Activated CD8-positive, alpha-beta T cell treated with anti-CD3 and anti-CD28 coated beads, Interleukin-2, amount 10 ng/mL, durations not matched to agents 7 days and 5 days (primary cell): ENCODE measurements at regions not wholly inside any gene's neighbourhood (a gene's known extent, or its start where the extent isn't known, plus 50 kb on each side); places are given as distances from the start of the nearest gene placed in this dataset.

Source experiments
- ATAC-seq: fragments of 150-1000 bp; cut with Tn5 transposase; one replicate; pipeline ENCODE4 v1.10.0; 2021; ENCODE audit warnings: moderate library complexity
- CTCF ChIA-PET: fragments of 350-600 bp; sonication (Branson Sonifier 250); formaldehyde crosslinking; loops from one replicate; lab custom pipeline; 2021; ENCODE audit warnings: antibody characterized with exemption; lab: Charles Lee
- POLR2A ChIA-PET: fragments of 350-600 bp; sonication (Branson Sonifier 250); formaldehyde crosslinking; loops from one replicate; lab custom pipeline; 2021; ENCODE audit warnings: antibody characterized with exemption; lab: Charles Lee
- DNase-seq: peaks from one replicate; pipeline ENCODE4 v3.0.0-alpha.2; 2020
- H3K27ac Mint-ChIP-seq: one replicate; pipeline ENCODE4 v1.8.0; 2021; ENCODE audit warnings: mild to moderate bottlenecking, mixed read lengths
- H3K27me3 Mint-ChIP-seq: one replicate; pipeline ENCODE4 v1.8.0; 2021; ENCODE audit warnings: low read depth, mixed read lengths
- H3K36me3 Mint-ChIP-seq: one replicate; pipeline ENCODE4 v1.8.0; 2021; ENCODE audit warnings: low read depth, mixed read lengths
- H3K4me1 Mint-ChIP-seq: one replicate; pipeline ENCODE4 v1.8.0; 2021; ENCODE audit warnings: low read depth, mixed read lengths
- H3K4me3 Mint-ChIP-seq: one replicate; pipeline ENCODE4 v1.8.0; 2021; ENCODE audit warnings: mild to moderate bottlenecking, mixed read lengths
- H3K9me3 Mint-ChIP-seq: one replicate; pipeline ENCODE4 v1.8.0; 2022; ENCODE audit warnings: mixed read lengths; ENCODE audit not compliant: insufficient read depth

- no peak overlapping the region for H3K4me3 Mint-ChIP-seq
- CTCF ChIA-PET = no interaction called here
- no peaks in the 10 kb centered on the region for H3K4me1 Mint-ChIP-seq
- no peaks in the 10 kb centered on the region for H3K27me3 Mint-ChIP-seq
- POLR2A ChIA-PET = no interaction called here
- no peak overlapping the region for H3K27ac Mint-ChIP-seq
- H3K36me3 Mint-ChIP-seq = no peaks in the 10 kb centered on the region
- DNase-seq (no peak), ATAC-seq (no peak)
- no peaks in the 10 kb centered on the region for H3K9me3 Mint-ChIP-seq
Measured at GRCh38 chr5:63293317-63293716, 668.9 kb downstream of the HTR1A start.

GRCh38 chr5:63286724-63287123 is 675.5 kb downstream of the HTR1A start:
- Mint-ChIP-seq H3K4me3 (no peak overlapping the region), H3K27ac (no peak overlapping the region), H3K9me3 (peaks cover 8% of the 10 kb centered on the region), H3K4me1 (no peaks in the 10 kb centered on the region), H3K27me3 (no peaks in the 10 kb centered on the region), H3K36me3 (no peaks in the 10 kb centered on the region)
- POLR2A ChIA-PET = no interaction called here
- CTCF ChIA-PET = no interaction called here
- no peak for DNase-seq
- no peak for ATAC-seq

GRCh38 chr5:63263411-63263810 is 684.8 kb downstream of the LRRC70 start:
- POLR2A ChIA-PET = no interaction called here
- Mint-ChIP-seq H3K4me3 (no peak overlapping the region), H3K27me3 (no peaks in the 10 kb centered on the region), H3K9me3 (no peaks in the 10 kb centered on the region), H3K36me3 (no peaks in the 10 kb centered on the region), H3K27ac (no peak overlapping the region), H3K4me1 (no peaks in the 10 kb centered on the region)
- CTCF ChIA-PET = no interaction called here
- no peak for ATAC-seq
- no peak for DNase-seq

- H3K27me3 Mint-ChIP-seq = no peaks in the 10 kb centered on the region
- no peaks in the 10 kb centered on the region for H3K36me3 Mint-ChIP-seq
- ATAC-seq (no peak), DNase-seq (no peak)
- POLR2A ChIA-PET = no interaction called here
- H3K9me3 Mint-ChIP-seq = no peaks in the 10 kb centered on the region
- no peak overlapping the region for H3K27ac Mint-ChIP-seq
- no peak overlapping the region for H3K4me3 Mint-ChIP-seq
- H3K4me1 Mint-ChIP-seq = no peaks in the 10 kb centered on the region
- CTCF ChIA-PET = no interaction called here
Measured at GRCh38 chr5:63262185-63262981, 683.8 kb downstream of the LRRC70 start.

GRCh38 chr5:63261695-63262094 is 683.1 kb downstream of the LRRC70 start:
- H3K4me3 Mint-ChIP-seq = no peak overlapping the region
- no peaks in the 10 kb centered on the region for H3K36me3 Mint-ChIP-seq
- DNase-seq = no peak
- no peak overlapping the region for H3K27ac Mint-ChIP-seq
- H3K27me3 Mint-ChIP-seq = no peaks in the 10 kb centered on the region
- H3K9me3 Mint-ChIP-seq = no peaks in the 10 kb centered on the region
- no peak for ATAC-seq
- ChIA-PET CTCF (no interaction called here), POLR2A (no interaction called here)
- H3K4me1 Mint-ChIP-seq = no peaks in the 10 kb centered on the region

GRCh38 chr5:63255594-63255993 is 677.0 kb downstream of the LRRC70 start:
- no peak for DNase-seq
- no peak for ATAC-seq
- Mint-ChIP-seq H3K4me3 (no peak overlapping the region), H3K9me3 (no peaks in the 10 kb centered on the region), H3K27ac (no peak overlapping the region), H3K4me1 (no peaks in the 10 kb centered on the region), H3K36me3 (no peaks in the 10 kb centered on the region), H3K27me3 (no peaks in the 10 kb centered on the region)
- ChIA-PET CTCF (no interaction called here), POLR2A (no interaction called here)

- Mint-ChIP-seq H3K9me3 (no peaks in the 10 kb centered on the region), H3K36me3 (no peaks in the 10 kb centered on the region), H3K27me3 (no peaks in the 10 kb centered on the region), H3K27ac (no peak overlapping the region), H3K4me1 (no peaks in the 10 kb centered on the region), H3K4me3 (no peak overlapping the region)
- no peak for DNase-seq
- ATAC-seq = no peak
- ChIA-PET CTCF (no interaction called here), POLR2A (no interaction called here)
Measured at GRCh38 chr5:63250939-63251338, 672.3 kb downstream of the LRRC70 start.

- H3K4me1 Mint-ChIP-seq = no peaks in the 10 kb centered on the region
- no peaks in the 10 kb centered on the region for H3K9me3 Mint-ChIP-seq
- no peak for ATAC-seq
- ChIA-PET POLR2A (no interaction called here), CTCF (no interaction called here)
- no peak for DNase-seq
- H3K27me3 Mint-ChIP-seq = no peaks in the 10 kb centered on the region
- H3K36me3 Mint-ChIP-seq = no peaks in the 10 kb centered on the region
- no peak overlapping the region for H3K27ac Mint-ChIP-seq
- no peak overlapping the region for H3K4me3 Mint-ChIP-seq
Measured at GRCh38 chr5:63249960-63250359, 671.3 kb downstream of the LRRC70 start.

GRCh38 chr5:63247651-63248050 is 669.0 kb downstream of the LRRC70 start:
- ATAC-seq = no peak
- no peaks in the 10 kb centered on the region for H3K9me3 Mint-ChIP-seq
- no peak overlapping the region for H3K27ac Mint-ChIP-seq
- no peaks in the 10 kb centered on the region for H3K4me1 Mint-ChIP-seq
- no peak overlapping the region for H3K4me3 Mint-ChIP-seq
- no peak for DNase-seq
- CTCF ChIA-PET = no interaction called here
- POLR2A ChIA-PET = no interaction called here
- H3K36me3 Mint-ChIP-seq = no peaks in the 10 kb centered on the region
- no peaks in the 10 kb centered on the region for H3K27me3 Mint-ChIP-seq

GRCh38 chr5:63245271-63245670 is 666.7 kb downstream of the LRRC70 start:
- Mint-ChIP-seq H3K36me3 (no peaks in the 10 kb centered on the region), H3K9me3 (no peaks in the 10 kb centered on the region), H3K27ac (no peak overlapping the region), H3K27me3 (no peaks in the 10 kb centered on the region), H3K4me3 (no peak overlapping the region), H3K4me1 (no peaks in the 10 kb centered on the region)
- DNase-seq = no peak
- CTCF ChIA-PET = no interaction called here
- POLR2A ChIA-PET = no interaction called here
- ATAC-seq = no peak

- H3K9me3 Mint-ChIP-seq = no peaks in the 10 kb centered on the region
- no peak for DNase-seq
- no peaks in the 10 kb centered on the region for H3K36me3 Mint-ChIP-seq
- H3K4me1 Mint-ChIP-seq = no peaks in the 10 kb centered on the region
- ATAC-seq = no peak
- CTCF ChIA-PET = no interaction called here
- no peak overlapping the region for H3K27ac Mint-ChIP-seq
- no peaks in the 10 kb centered on the region for H3K27me3 Mint-ChIP-seq
- POLR2A ChIA-PET = no interaction called here
- H3K4me3 Mint-ChIP-seq = no peak overlapping the region
Measured at GRCh38 chr5:63240063-63240755, 661.6 kb downstream of the LRRC70 start.

GRCh38 chr5:63233911-63234310 is 655.3 kb downstream of the LRRC70 start:
- Mint-ChIP-seq H3K27me3 (no peaks in the 10 kb centered on the region), H3K4me3 (no peak overlapping the region), H3K9me3 (no peaks in the 10 kb centered on the region), H3K27ac (no peak overlapping the region), H3K4me1 (no peaks in the 10 kb centered on the region), H3K36me3 (no peaks in the 10 kb centered on the region)
- POLR2A ChIA-PET = no interaction called here
- CTCF ChIA-PET = no interaction called here
- no peak for ATAC-seq
- no peak for DNase-seq
